Endothelial cell of umbilical vein (primary cell): ENCODE measurements at regions not wholly inside any gene's neighbourhood (a gene's known extent, or its start where the extent isn't known, plus 50 kb on each side); places are given as distances from the start of the nearest gene placed in this dataset.

Experiments used
- BruUV-seq: library from RNA; stranded (reverse); fragments of 400-500 nt; replicated peaks from 2 replicates; lab custom pipeline; 2021; lab: Mats Ljungman, UMichigan
- CTCF ChIA-PET: fragments of 300-600, 350-600 bp; sonication (Branson Sonifier 250); formaldehyde crosslinking; loops from one replicate; lab custom pipeline; 2021; ENCODE audit warnings: antibody characterized with exemption, inconsistent platforms; lab: Charles Lee
- POLR2A ChIA-PET: fragments of 300-600, 350-600 bp; sonication (Branson Sonifier 250); formaldehyde crosslinking; loops from one replicate; lab custom pipeline; 2021; ENCODE audit warnings: antibody characterized with exemption, inconsistent platforms; lab: Charles Lee
- DNase-seq: peaks from one replicate; pipeline ENCODE4 v3.0.0-alpha.2; 2011; ENCODE audit warnings: low read depth, low spot score
- FAIRE-seq: peaks from 2 replicates; lab custom pipeline; 2011; peaks lifted over from hg19 to GRCh38; lab: Jason Lieb, UNC
- H2AFZ ChIP-seq: 2 replicates; pipeline ENCODE4 v1.6.0; 2012; ENCODE audit warnings: low read depth, low read length, control low read depth, inconsistent platforms
- H3K27ac ChIP-seq: 2 replicates; pipeline ENCODE4 v1.5.1; 2011; ENCODE audit warnings: low read depth, mild to moderate bottlenecking, control low read depth, low read length, moderate library complexity; ENCODE audit not compliant: insufficient read depth
- H3K27me3 ChIP-seq, 2 experiments: 2 replicates each; pipeline versions ENCODE4 v1.6.0 to v1.6.1; 2011; ENCODE audit warnings: low read length in 2 of 2, mixed read lengths in 1 of 2; ENCODE audit not compliant: control insufficient read depth in 2 of 2, insufficient read depth in 2 of 2
- H3K36me3 ChIP-seq, 2 experiments: 2 replicates in 1 of 2; 3 replicates in 1 of 2; pipeline ENCODE4 v1.5.1; 2011; ENCODE audit warnings: low read length in 2 of 2, mild to moderate bottlenecking in 1 of 2, moderate library complexity in 1 of 2; ENCODE audit not compliant: control insufficient read depth in 2 of 2, insufficient read depth in 2 of 2; ENCODE audit errors: extremely low read depth in 1 of 2
- H3K4me1 ChIP-seq: 3 replicates; pipeline ENCODE4 v1.5.1; 2011; ENCODE audit warnings: mild to moderate bottlenecking, low read length; ENCODE audit not compliant: control insufficient read depth, insufficient read depth; ENCODE audit errors: extremely low read depth
- H3K4me2 ChIP-seq: 2 replicates; pipeline ENCODE4 v1.6.1; 2011; ENCODE audit warnings: low read length, control low read depth, mixed read lengths; ENCODE audit not compliant: insufficient read depth
- H3K4me3 ChIP-seq, 3 experiments: fragments of 200-600 bp in 1 of 3; sonication (generic), shearing (Covaris generic) in 1 of 3; replicated peaks in 1 of 3; 2 replicates each; pipeline ENCODE4 v1.5.1; 2011 to 2016; ENCODE audit warnings: control low read depth in 3 of 3, low read length in 3 of 3, mild to moderate bottlenecking in 2 of 3, inconsistent platforms in 1 of 3, low read depth in 1 of 3, moderate library complexity in 1 of 3; ENCODE audit not compliant: insufficient read depth in 1 of 3
- H3K79me2 ChIP-seq: 2 replicates; pipeline ENCODE4 v1.6.0; 2012; ENCODE audit warnings: low read length, inconsistent platforms; ENCODE audit not compliant: control insufficient read depth, insufficient read depth
- H3K9ac ChIP-seq: replicated peaks from 2 replicates; pipeline ENCODE3; 2011; ENCODE audit warnings: low read length, control low read depth; ENCODE audit not compliant: insufficient read depth; ENCODE audit errors: extremely low read depth
- H3K9me1 ChIP-seq: replicated peaks from 3 replicates; pipeline ENCODE4 v1.6.0; 2011; ENCODE audit warnings: mild to moderate bottlenecking, low read length; ENCODE audit not compliant: control insufficient read depth, insufficient read depth; ENCODE audit errors: extremely low read depth
- H3K9me3 ChIP-seq: replicated peaks from 2 replicates; pipeline ENCODE4 v1.5.1; 2012; ENCODE audit warnings: low read length, inconsistent platforms; ENCODE audit not compliant: control insufficient read depth, insufficient read depth
- H4K20me1 ChIP-seq: replicated peaks from 2 replicates; pipeline ENCODE3; 2011; ENCODE audit warnings: mild to moderate bottlenecking, low read length; ENCODE audit not compliant: control insufficient read depth, insufficient read depth; ENCODE audit errors: extremely low read depth
- CTCF ChIP-seq, 2 donors: IDR thresholded peaks; 1 replicate in 1 of 2; 2 replicates in 1 of 2; pipeline ENCODE4 v1.5.1; 2011; ENCODE audit warnings: low read length in 2 of 2, mild to moderate bottlenecking in 2 of 2, moderate library complexity in 2 of 2, control low read depth in 1 of 2, inconsistent platforms in 1 of 2, low read depth in 1 of 2; ENCODE audit not compliant: insufficient read depth in 1 of 2; ENCODE audit errors: extremely low read depth in 1 of 2
- EZH2 ChIP-seq: IDR thresholded peaks from 2 replicates; pipeline ENCODE4 v1.6.1; 2012; ENCODE audit warnings: borderline replicate concordance, low read depth, mild to moderate bottlenecking, moderate library complexity, low read length, inconsistent platforms; ENCODE audit not compliant: severe bottlenecking
- FOS ChIP-seq: IDR thresholded peaks from 2 replicates; pipeline ENCODE4 v1.6.1; 2011; ENCODE audit warnings: mild to moderate bottlenecking, low read length, moderate library complexity, borderline replicate concordance; ENCODE audit not compliant: insufficient read depth
- GATA2 ChIP-seq: IDR thresholded peaks from 2 replicates; pipeline ENCODE4 v1.7.0; 2011; ENCODE audit warnings: low read depth, mild to moderate bottlenecking, moderate library complexity, mixed read lengths, low read length; ENCODE audit not compliant: insufficient read length, insufficient read depth
- JUN ChIP-seq: IDR thresholded peaks from 2 replicates; pipeline ENCODE4 v1.6.1; 2011; ENCODE audit warnings: borderline replicate concordance, low read depth; ENCODE audit not compliant: insufficient read length, insufficient read depth
- MAX ChIP-seq: IDR thresholded peaks from 2 replicates; pipeline ENCODE4 v1.6.1; 2011; ENCODE audit not compliant: insufficient read depth, insufficient read length
- MYC ChIP-seq: IDR thresholded peaks from one replicate; pipeline ENCODE4 v1.6.1; 2011; ENCODE audit warnings: mild to moderate bottlenecking, low read depth, low read length
- POLR2A ChIP-seq: IDR thresholded peaks from 2 replicates; pipeline ENCODE4 v1.6.1; 2012; ENCODE audit warnings: low read depth, mild to moderate bottlenecking, control low read depth, low read length
- POLR2AphosphoS5 ChIP-seq: IDR thresholded peaks from 2 replicates; pipeline ENCODE4 v1.6.1; 2012; ENCODE audit warnings: low read depth, mild to moderate bottlenecking, control low read depth, low read length, moderate library complexity; ENCODE audit not compliant: insufficient read depth
- dilution Hi-C: fragments of 300-500 bp; cut with MboI; formaldehyde crosslinking; loops from one replicate; pipeline ENCODE4 v1.15.0; 2019; ENCODE audit warnings: low sequenced_read_pairs; ENCODE audit not compliant: extremely low pct_ligation_motif_present
- intact Hi-C: fragments of 100-400 bp; cut with micrococcal nuclease; formaldehyde crosslinking; loops from one replicate; pipeline ENCODE4 v1.10.0; 2022

- no peak for DNase-seq
- intact Hi-C loops: no loop called here
These were observed 57.1 kb upstream of the CITED2 start for GRCh38 chr6:139431602-139431956.

More at GRCh38 chr6:139431602-139431956, 57.1 kb upstream of the CITED2 start:
- ChIA-PET CTCF (no interaction called here), POLR2A (no interaction called here)
- Histone ChIP-seq H2AFZ (no peak overlapping the region), H3K27me3 (no peaks in the 10 kb centered on the region), H3K9me1 (no peaks in the 10 kb centered on the region), H3K9me3 (no peaks in the 10 kb centered on the region), H3K36me3 (no peaks in the 10 kb centered on the region), H3K27ac (no peak overlapping the region), H4K20me1 (no peaks in the 10 kb centered on the region), H3K79me2 (no peaks in the 10 kb centered on the region), H3K9ac (no peak overlapping the region), H3K4me3 (no peak overlapping the region), H3K4me1 (no peaks in the 10 kb centered on the region), H3K4me2 (no peak overlapping the region)
- FAIRE-seq: no peak
- TF ChIP-seq FOS: no peak
- TF ChIP-seq CTCF (IDR thresholded peaks at IDR 0.05; ENCODE audit: extremely low read depth in 1 of 2, insufficient read depth in 1 of 2, low read depth in 1 of 2, low read length in 2 of 2): no peak
- no peak for TF ChIP-seq POLR2AphosphoS5
- no peak for TF ChIP-seq MYC
- no peak for TF ChIP-seq POLR2A
- no peak for TF ChIP-seq GATA2
- no peak for TF ChIP-seq EZH2
- TF ChIP-seq JUN: no peak
- TF ChIP-seq MAX: no peak
- BruUV-seq: no TSS peak
- dilution Hi-C loops: no loop called here
